A549 (cell line): ENCODE measurements at regions not wholly inside any gene's neighbourhood (a gene's known extent, or its start where the extent isn't known, plus 50 kb on each side); places are given as distances from the start of the nearest gene placed in this dataset.

Source experiments
- ATAC-seq, 2 experiments: fragments of 200-7000 bp in 1 of 2; fragments of >200 bp in 1 of 2; cut with Nextera tagmentation in 1 of 2; cut with Tn5 transposase in 1 of 2; 3 replicates each; pipeline versions ENCODE4 v1.8.0 to v1.9.1; 2018 to 2020; ENCODE audit warnings: mild to moderate bottlenecking in 1 of 2, moderate library complexity in 1 of 2
- CTCF ChIA-PET: fragments of 300-600 bp; sonication (Branson Sonifier 250); formaldehyde crosslinking; extraction: SDS; loops from one replicate; lab custom pipeline; 2021; ENCODE audit warnings: antibody characterized with exemption, inconsistent platforms; lab: Yijun Ruan, JAX
- POLR2A ChIA-PET: fragments of 350-600 bp; formaldehyde crosslinking; extraction: SDS; loops from one replicate; lab custom pipeline; 2021; ENCODE audit warnings: antibody characterized with exemption, inconsistent platforms; lab: Yijun Ruan, JAX
- DNase-seq, 2 experiments: peaks; one replicate each; pipeline versions ENCODE4 v3.0.0 to v3.0.0-alpha.2; 2011 to 2016; ENCODE audit warnings: low read depth in 1 of 2, low spot score in 1 of 2
- FAIRE-seq: peaks from 2 replicates; lab custom pipeline; 2011; peaks lifted over from hg19 to GRCh38; lab: Jason Lieb, UNC
- H3K27ac ChIP-seq, 2 experiments: fragments of >200 bp; sonication (Bioruptor Twin); formaldehyde crosslinking; 3 replicates each; pipeline ENCODE4 v1.5.1; 2016 to 2017
- H3K4me1 ChIP-seq: fragments of >200 bp; sonication (Bioruptor Twin); formaldehyde crosslinking; 3 replicates; pipeline ENCODE4 v1.6.1; 2016
- H3K4me2 ChIP-seq: fragments of >200 bp; sonication (Bioruptor Twin); formaldehyde crosslinking; 3 replicates; pipeline ENCODE4 v1.6.1; 2016
- H3K4me3 ChIP-seq: fragments of >200 bp; sonication (Bioruptor Twin); formaldehyde crosslinking; 3 replicates; pipeline ENCODE4 v1.5.1; 2016
- H3K9me3 ChIP-seq: fragments of >200 bp; sonication (Bioruptor Twin); formaldehyde crosslinking; 3 replicates; pipeline ENCODE4 v1.6.1; 2016
- BHLHE40 ChIP-seq: IDR thresholded peaks from 2 replicates; pipeline ENCODE4 v1.6.1; 2012; ENCODE audit warnings: low read depth, low read length, inconsistent platforms
- CBX8 ChIP-seq: fragments of 200-600 bp; sonication (generic); IDR thresholded peaks from 2 replicates; pipeline ENCODE4 v1.6.1; 2016
- CHD2 ChIP-seq: fragments of 150-350 bp; IDR thresholded peaks from 2 replicates; pipeline ENCODE4 v1.6.1; 2014; ENCODE audit warnings: low read length; ENCODE audit not compliant: partially characterized antibody
- EHMT2 ChIP-seq: fragments of 200-600 bp; sonication (generic); IDR thresholded peaks from 2 replicates; pipeline ENCODE4 v1.6.1; 2016; ENCODE audit warnings: antibody characterized with exemption, low read depth, mild to moderate bottlenecking, moderate library complexity
- FOSL2 ChIP-seq, 2 experiments: fragments of 450-650 bp in 1 of 2; fragments of >200 bp in 1 of 2; sonication (Bioruptor Twin) in 1 of 2; formaldehyde crosslinking; IDR thresholded peaks; 2 replicates each; pipeline versions ENCODE4 v1.5.0 to v1.6.1; 2016 to 2020; ENCODE audit warnings: mild to moderate bottlenecking in 1 of 2, moderate library complexity in 1 of 2
- GATA3 ChIP-seq: IDR thresholded peaks from 2 replicates; pipeline ENCODE4 v1.6.1; 2012; ENCODE audit warnings: borderline replicate concordance
- HEYL ChIP-seq: fragments of 250-450 bp; sonication (Bioruptor Pico); IDR thresholded peaks from 2 replicates; pipeline ENCODE4 v1.8.0; 2021; ENCODE audit warnings: mild to moderate bottlenecking, moderate library complexity
- HOXA7 ChIP-seq: fragments of 250-450 bp; sonication (Bioruptor Pico); IDR thresholded peaks from 2 replicates; pipeline ENCODE4 v1.5.0; 2020; ENCODE audit warnings: mild to moderate bottlenecking, moderate library complexity
- HOXB13 ChIP-seq: fragments of 250-450 bp; sonication (Bioruptor Pico); IDR thresholded peaks from 2 replicates; pipeline ENCODE4 v1.5.0; 2020; ENCODE audit warnings: low read depth, mild to moderate bottlenecking, moderate library complexity
- HOXB5 ChIP-seq: fragments of 250-450 bp; sonication (Bioruptor Pico); IDR thresholded peaks from 2 replicates; pipeline ENCODE4 v1.5.0; 2020; ENCODE audit warnings: mild to moderate bottlenecking, moderate library complexity
- JUN ChIP-seq, 2 experiments: fragments of >200 bp; sonication (Bioruptor Twin); formaldehyde crosslinking; IDR thresholded peaks; 2 replicates in 1 of 2; 3 replicates in 1 of 2; pipeline ENCODE4 v1.6.1; 2016 to 2017
- JUNB ChIP-seq: fragments of >200 bp; sonication (Bioruptor Twin); formaldehyde crosslinking; IDR thresholded peaks from 2 replicates; pipeline ENCODE4 v1.6.1; 2016
- KDM1A ChIP-seq: fragments of 200-600 bp; sonication (generic); IDR thresholded peaks from 2 replicates; pipeline ENCODE4 v1.6.1; 2016; ENCODE audit warnings: low read depth, mild to moderate bottlenecking
- KDM5A ChIP-seq: fragments of 200-600 bp; sonication (generic); IDR thresholded peaks from 2 replicates; pipeline ENCODE4 v1.6.1; 2016; ENCODE audit warnings: antibody characterized with exemption, mild to moderate bottlenecking
- MAZ ChIP-seq: fragments of 150-350 bp; IDR thresholded peaks from 2 replicates; pipeline ENCODE4 v1.6.1; 2014; ENCODE audit warnings: antibody characterized with exemption, low read depth, low read length, borderline replicate concordance
- MYC ChIP-seq: IDR thresholded peaks from 2 replicates; pipeline ENCODE4 v1.6.1; 2012; ENCODE audit warnings: mild to moderate bottlenecking, inconsistent platforms, low read length, improper control_type of control experiment, borderline replicate concordance
- POLR2A ChIP-seq: IDR thresholded peaks from 2 replicates; pipeline ENCODE4 v1.6.1; 2012; ENCODE audit warnings: mild to moderate bottlenecking, low read length
- RARB ChIP-seq: fragments of 250-450 bp; sonication (Bioruptor Pico); IDR thresholded peaks from 2 replicates; pipeline ENCODE4 v1.8.0; 2021; ENCODE audit warnings: mild to moderate bottlenecking, moderate library complexity
- RNF2 ChIP-seq: fragments of 200-600 bp; sonication (generic); IDR thresholded peaks from 2 replicates; pipeline ENCODE4 v1.6.1; 2016; ENCODE audit warnings: low read depth, mild to moderate bottlenecking, antibody characterized with exemption, moderate library complexity, borderline replicate concordance
- SMC3 ChIP-seq: fragments of >200 bp; sonication (Bioruptor Twin); formaldehyde crosslinking; IDR thresholded peaks from 3 replicates; pipeline ENCODE4 v1.6.1; 2018; ENCODE audit warnings: inconsistent platforms
- SREBF2 ChIP-seq: fragments of 450-650 bp; IDR thresholded peaks from 2 replicates; pipeline ENCODE4 v1.6.1; 2014; ENCODE audit warnings: mild to moderate bottlenecking, moderate library complexity
- WGBS: methylation state at CpG from one replicate; pipeline ENCODE4 v1.1.6; 2017; ENCODE audit errors: missing lambda C conversion rate; 5-methylcytosine and 5-hydroxymethylcytosine counted together
- TF ChIP-seq, protein P1 (sequence below): IDR thresholded peaks from 2 replicates; pipeline ENCODE4 v1.6.1; 2012; ENCODE audit warnings: low read depth, borderline replicate concordance
- TF ChIP-seq, protein P2 (sequence below): fragments of 250-450 bp; sonication (Bioruptor Pico); IDR thresholded peaks from 2 replicates; pipeline ENCODE4 v1.5.0; 2020; ENCODE audit warnings: low read depth, mild to moderate bottlenecking, moderate library complexity
- TF ChIP-seq, protein P3 (sequence below): fragments of >200 bp; sonication (Bioruptor Twin); formaldehyde crosslinking; IDR thresholded peaks from 3 replicates; pipeline ENCODE4 v1.6.1; 2016
- TF ChIP-seq, protein P4 (sequence below): fragments of 150-350 bp; IDR thresholded peaks from 2 replicates; pipeline ENCODE4 v1.6.1; 2014; ENCODE audit warnings: low read depth, mild to moderate bottlenecking, low read length

DNA sequence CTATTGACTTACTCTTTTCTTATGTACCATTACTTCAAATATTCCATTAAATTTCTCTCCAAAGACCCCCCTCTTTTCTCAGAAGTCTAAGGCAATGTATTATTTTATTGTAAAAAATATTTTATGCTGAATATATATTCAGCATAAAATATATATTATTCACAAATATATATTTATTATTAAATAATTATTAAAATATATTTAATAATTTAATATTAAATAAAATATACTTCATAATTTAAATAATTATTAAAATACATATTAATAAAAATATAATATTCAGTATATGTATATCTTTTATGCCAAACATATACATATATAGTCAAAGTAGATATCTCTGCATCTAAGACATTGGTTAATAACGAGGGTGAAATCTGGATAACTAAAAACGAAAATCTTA is 418.4 kb downstream of the GASK1B start (continued):
- TF ChIP-seq, protein P1, sequence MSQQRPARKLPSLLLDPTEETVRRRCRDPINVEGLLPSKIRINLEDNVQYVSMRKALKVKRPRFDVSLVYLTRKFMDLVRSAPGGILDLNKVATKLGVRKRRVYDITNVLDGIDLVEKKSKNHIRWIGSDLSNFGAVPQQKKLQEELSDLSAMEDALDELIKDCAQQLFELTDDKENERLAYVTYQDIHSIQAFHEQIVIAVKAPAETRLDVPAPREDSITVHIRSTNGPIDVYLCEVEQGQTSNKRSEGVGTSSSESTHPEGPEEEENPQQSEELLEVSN, result no peak
- TF ChIP-seq EHMT2, result no peak
- TF ChIP-seq, all 56 proteins: peak for 0

DNA sequence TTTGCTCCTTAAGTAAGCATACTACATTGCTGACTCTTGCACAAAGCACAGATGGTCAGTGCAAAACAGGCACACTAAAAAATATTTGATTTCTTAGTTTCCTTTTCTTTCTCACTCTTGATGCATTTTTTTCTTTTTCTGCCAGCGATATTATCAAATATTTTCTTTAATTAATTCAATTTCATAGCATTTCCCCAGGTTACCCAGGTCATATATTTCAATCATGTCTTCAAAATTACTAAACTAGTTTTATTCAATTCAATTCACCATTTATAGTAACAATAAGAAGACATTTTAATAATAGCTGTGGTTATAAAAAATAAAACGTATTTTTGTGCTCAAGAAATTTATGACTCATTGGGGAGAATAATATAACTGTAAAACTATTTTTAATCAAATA is 421.2 kb downstream of the GASK1B start:
- TF ChIP-seq RNF2 (no peak), CBX8 (no peak), JUNB (no peak), KDM1A (no peak), HOXA7 (CRISPR knock-in tag) (no peak), HOXB13 (no peak), MAZ (no peak), MYC (no peak), SREBF2 (no peak), KDM5A (no peak)
- 7% methylated on average over 2 of the region's 2 CpGs for WGBS
- no peak for ATAC-seq
- no peak for FAIRE-seq
- ChIA-PET CTCF (no interaction called here), POLR2A (no interaction called here)
- H3K4me2 ChIP-seq, result no peak overlapping the region
- H3K4me3 ChIP-seq, result no peak overlapping the region
- no peak for DNase-seq
- H3K9me3 ChIP-seq, result no peaks in the 10 kb centered on the region
- no peak overlapping the region for H3K27ac ChIP-seq
- no peaks in the 10 kb centered on the region for H3K4me1 ChIP-seq

DNA sequence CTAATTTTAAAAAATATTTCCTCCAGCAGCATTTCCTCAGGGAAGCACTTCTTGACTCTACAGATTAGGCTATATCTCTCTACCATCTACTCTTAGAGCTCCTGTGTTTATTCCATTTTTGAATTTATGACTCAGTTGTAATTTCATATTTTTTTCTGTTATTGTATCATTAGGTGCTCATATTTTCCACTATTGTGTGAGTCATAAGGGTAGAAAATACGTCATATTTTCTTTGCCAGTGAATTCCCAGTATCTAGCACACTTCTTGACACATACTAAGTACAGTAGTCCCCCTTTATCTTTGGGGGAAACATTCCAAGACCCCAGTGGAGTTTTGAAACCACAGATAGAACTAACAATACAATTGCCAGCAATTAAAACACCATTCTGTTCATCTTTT is 431.2 kb downstream of the GASK1B start:
- ATAC-seq, result no peak
- 3% methylated on average over 1 of the region's 1 CpG for WGBS
- H3K9me3 ChIP-seq, result no peaks in the 10 kb centered on the region
- POLR2A ChIA-PET, result no interaction called here
- TF ChIP-seq HOXB5 (CRISPR knock-in tag), result no peak
- TF ChIP-seq BHLHE40, result no peak
- TF ChIP-seq, protein P2, sequence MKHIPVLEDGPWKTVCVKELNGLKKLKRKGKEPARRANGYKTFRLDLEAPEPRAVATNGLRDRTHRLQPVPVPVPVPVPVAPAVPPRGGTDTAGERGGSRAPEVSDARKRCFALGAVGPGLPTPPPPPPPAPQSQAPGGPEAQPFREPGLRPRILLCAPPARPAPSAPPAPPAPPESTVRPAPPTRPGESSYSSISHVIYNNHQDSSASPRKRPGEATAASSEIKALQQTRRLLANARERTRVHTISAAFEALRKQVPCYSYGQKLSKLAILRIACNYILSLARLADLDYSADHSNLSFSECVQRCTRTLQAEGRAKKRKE (CRISPR knock-in tag), result no peak
- TF ChIP-seq, protein P3, sequence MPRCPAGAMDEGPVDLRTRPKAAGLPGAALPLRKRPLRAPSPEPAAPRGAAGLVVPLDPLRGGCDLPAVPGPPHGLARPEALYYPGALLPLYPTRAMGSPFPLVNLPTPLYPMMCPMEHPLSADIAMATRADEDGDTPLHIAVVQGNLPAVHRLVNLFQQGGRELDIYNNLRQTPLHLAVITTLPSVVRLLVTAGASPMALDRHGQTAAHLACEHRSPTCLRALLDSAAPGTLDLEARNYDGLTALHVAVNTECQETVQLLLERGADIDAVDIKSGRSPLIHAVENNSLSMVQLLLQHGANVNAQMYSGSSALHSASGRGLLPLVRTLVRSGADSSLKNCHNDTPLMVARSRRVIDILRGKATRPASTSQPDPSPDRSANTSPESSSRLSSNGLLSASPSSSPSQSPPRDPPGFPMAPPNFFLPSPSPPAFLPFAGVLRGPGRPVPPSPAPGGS, result no peak
- no peak for TF ChIP-seq POLR2A
- no peak for TF ChIP-seq FOSL2 (IDR thresholded peaks at IDR 0.05)
- no peak for TF ChIP-seq FOSL2 (CRISPR knock-in tag; IDR thresholded peaks at IDR 0.05)
- no peak for TF ChIP-seq MYC
- TF ChIP-seq CHD2, result no peak
- TF ChIP-seq KDM5A, result no peak
- TF ChIP-seq, protein P4, sequence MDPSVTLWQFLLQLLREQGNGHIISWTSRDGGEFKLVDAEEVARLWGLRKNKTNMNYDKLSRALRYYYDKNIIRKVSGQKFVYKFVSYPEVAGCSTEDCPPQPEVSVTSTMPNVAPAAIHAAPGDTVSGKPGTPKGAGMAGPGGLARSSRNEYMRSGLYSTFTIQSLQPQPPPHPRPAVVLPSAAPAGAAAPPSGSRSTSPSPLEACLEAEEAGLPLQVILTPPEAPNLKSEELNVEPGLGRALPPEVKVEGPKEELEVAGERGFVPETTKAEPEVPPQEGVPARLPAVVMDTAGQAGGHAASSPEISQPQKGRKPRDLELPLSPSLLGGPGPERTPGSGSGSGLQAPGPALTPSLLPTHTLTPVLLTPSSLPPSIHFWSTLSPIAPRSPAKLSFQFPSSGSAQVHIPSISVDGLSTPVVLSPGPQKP, result no peak
- TF ChIP-seq SMC3, result no peak
- TF ChIP-seq HEYL (CRISPR knock-in tag), result no peak
- TF ChIP-seq JUN (IDR thresholded peaks at IDR 0.05), result no peak
- no peak for TF ChIP-seq RARB (CRISPR knock-in tag)
- TF ChIP-seq GATA3, result no peak
- TF ChIP-seq, all 56 proteins: peak for 0
- no peak overlapping the region for H3K27ac ChIP-seq
- H3K4me3 ChIP-seq, result no peak overlapping the region
- no peak overlapping the region for H3K4me2 ChIP-seq
- CTCF ChIA-PET, result no interaction called here
- FAIRE-seq (no peak), DNase-seq (no peak)
- no peaks in the 10 kb centered on the region for H3K4me1 ChIP-seq
